OCI-LY1 (cell line): ENCODE measurements at regions not wholly inside any gene's neighbourhood (a gene's known extent, or its start where the extent isn't known, plus 50 kb on each side); places are given as distances from the start of the nearest gene placed in this dataset.

Experiments
- EZH2 ChIP-seq: fragments of 200-600 bp; sonication (generic), shearing (Covaris generic); IDR thresholded peaks from 2 replicates; pipeline ENCODE4 v1.8.0; 2017; ENCODE audit warnings: borderline replicate concordance, mixed run types, mild to moderate bottlenecking, antibody characterized with exemption, low read length, moderate library complexity, mixed read lengths
- TF ChIP-seq, protein P1 (sequence below): fragments of 200-600 bp; sonication (generic), shearing (Covaris generic); IDR thresholded peaks from 2 replicates; pipeline ENCODE4 v1.5.1; 2017; ENCODE audit warnings: mild to moderate bottlenecking, antibody characterized with exemption, low read length, moderate library complexity, mixed read lengths

DNA sequence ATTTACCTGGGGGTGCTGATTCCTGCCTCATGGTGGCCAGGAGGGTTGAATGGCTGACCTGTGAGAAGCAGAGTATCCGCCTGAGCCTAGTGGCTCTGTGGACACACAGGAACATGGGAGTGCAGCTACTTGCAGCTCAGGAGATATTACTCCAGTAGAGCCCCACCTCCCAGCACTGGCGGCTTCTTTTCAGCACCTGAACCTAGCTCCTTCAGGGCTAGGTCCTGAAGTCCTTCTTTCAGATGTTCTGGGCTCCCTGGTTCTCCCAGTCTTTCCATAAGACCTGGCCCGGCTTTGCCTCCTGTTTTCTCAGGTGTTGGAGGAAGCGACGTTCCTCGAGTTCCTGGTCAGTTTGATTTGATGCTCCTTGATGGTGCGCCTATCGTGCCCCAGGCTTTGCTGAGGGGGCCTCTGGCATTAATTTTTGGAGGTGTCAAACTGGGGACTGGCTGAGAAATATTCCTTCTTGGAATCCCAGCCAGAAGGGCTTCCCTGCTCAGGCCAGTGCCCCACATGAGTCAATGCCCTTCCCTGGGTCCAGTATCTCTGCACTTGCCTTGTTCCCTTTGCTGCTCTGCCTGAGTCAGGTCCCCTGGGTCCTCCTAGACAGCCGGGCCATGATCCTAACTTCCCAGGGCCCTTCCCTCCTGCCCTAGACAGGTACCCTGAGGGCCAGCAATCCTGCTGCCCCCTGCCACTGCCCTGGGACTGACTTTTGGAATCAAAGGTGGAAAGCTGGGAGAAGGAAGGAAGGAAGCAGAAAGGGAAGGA is 110.7 kb upstream of the HAAO start:
- TF ChIP-seq, protein P1, sequence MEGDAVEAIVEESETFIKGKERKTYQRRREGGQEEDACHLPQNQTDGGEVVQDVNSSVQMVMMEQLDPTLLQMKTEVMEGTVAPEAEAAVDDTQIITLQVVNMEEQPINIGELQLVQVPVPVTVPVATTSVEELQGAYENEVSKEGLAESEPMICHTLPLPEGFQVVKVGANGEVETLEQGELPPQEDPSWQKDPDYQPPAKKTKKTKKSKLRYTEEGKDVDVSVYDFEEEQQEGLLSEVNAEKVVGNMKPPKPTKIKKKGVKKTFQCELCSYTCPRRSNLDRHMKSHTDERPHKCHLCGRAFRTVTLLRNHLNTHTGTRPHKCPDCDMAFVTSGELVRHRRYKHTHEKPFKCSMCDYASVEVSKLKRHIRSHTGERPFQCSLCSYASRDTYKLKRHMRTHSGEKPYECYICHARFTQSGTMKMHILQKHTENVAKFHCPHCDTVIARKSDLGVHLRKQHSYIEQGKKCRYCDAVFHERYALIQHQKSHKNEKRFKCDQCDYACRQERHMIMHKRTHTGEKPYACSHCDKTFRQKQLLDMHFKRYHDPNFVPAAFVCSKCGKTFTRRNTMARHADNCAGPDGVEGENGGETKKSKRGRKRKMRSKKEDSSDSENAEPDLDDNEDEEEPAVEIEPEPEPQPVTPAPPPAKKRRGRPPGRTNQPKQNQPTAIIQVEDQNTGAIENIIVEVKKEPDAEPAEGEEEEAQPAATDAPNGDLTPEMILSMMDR, result no peak
- no peak for TF ChIP-seq EZH2
